HL-60 (cell line): ENCODE measurements at regions not wholly inside any gene's neighbourhood (a gene's known extent, or its start where the extent isn't known, plus 50 kb on each side); places are given as distances from the start of the nearest gene placed in this dataset.

Experiments
- DNase-seq, 2 experiments: peaks; one replicate each; pipeline ENCODE4 v3.0.0-alpha.2; 2010 to 2020; ENCODE audit warnings: low read depth in 1 of 2, low spot score in 1 of 2
- H3K27ac ChIP-seq: fragments of 250-450 bp; sonication (Bioruptor Pico); replicated peaks from 2 replicates; pipeline ENCODE4 v1.5.1; 2020; ENCODE audit warnings: mild to moderate bottlenecking, moderate library complexity
- H3K27me3 ChIP-seq: fragments of 250-450 bp; sonication (Bioruptor Pico); 2 replicates; pipeline ENCODE4 v1.5.1; 2021; ENCODE audit warnings: mild to moderate bottlenecking, moderate library complexity; ENCODE audit not compliant: insufficient read depth, poor library complexity, severe bottlenecking
- H3K4me3 ChIP-seq: replicated peaks from 2 replicates; pipeline ENCODE4 v1.5.1; 2011; ENCODE audit warnings: mild to moderate bottlenecking, control low read depth, low read length; ENCODE audit not compliant: insufficient read depth
- GABPA ChIP-seq: IDR thresholded peaks from 2 replicates; pipeline ENCODE4 v1.6.1; 2012; ENCODE audit warnings: low read depth
- POLR2AphosphoS5 ChIP-seq: IDR thresholded peaks from 2 replicates; pipeline ENCODE4 v1.6.1; 2012; ENCODE audit warnings: low read depth
- REST ChIP-seq: IDR thresholded peaks from 2 replicates; pipeline ENCODE4 v1.6.1; 2012; ENCODE audit warnings: low read depth; ENCODE audit not compliant: insufficient replicate concordance
- SPI1 ChIP-seq: IDR thresholded peaks from 2 replicates; pipeline ENCODE4 v1.6.1; 2012; ENCODE audit warnings: low read depth, mild to moderate bottlenecking, borderline replicate concordance
- TF ChIP-seq, protein P1 (sequence below): IDR thresholded peaks from one replicate; pipeline ENCODE4 v1.5.1; 2011; ENCODE audit warnings: low read length, control low read depth, inconsistent platforms; ENCODE audit not compliant: insufficient read depth

DNA sequence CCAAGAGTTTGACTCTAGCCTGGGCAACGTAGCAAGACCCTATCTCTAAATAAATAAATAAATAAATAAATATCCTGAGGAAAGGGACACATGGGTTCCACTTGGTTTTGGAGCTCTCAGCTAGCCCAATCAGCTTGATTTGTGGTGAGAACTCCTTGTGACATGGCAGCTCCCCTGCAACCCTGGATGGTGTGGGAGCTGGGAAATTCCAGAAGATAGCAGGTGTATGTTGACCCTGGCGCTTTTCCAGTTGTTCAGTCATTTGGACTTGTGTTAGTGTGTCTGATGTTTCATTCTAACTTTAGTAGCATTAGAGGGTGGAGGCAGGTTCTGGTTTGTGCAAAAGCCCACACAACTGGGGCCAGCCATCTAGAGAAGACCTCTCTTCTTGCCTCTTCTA is 148.5 kb upstream of the NCAM1 start:
- no peak for DNase-seq
- H3K4me3 ChIP-seq: no peak overlapping the region
- no peak overlapping the region for H3K27ac ChIP-seq
- no peak for TF ChIP-seq POLR2AphosphoS5
- TF ChIP-seq GABPA: no peak
- TF ChIP-seq, protein P1, sequence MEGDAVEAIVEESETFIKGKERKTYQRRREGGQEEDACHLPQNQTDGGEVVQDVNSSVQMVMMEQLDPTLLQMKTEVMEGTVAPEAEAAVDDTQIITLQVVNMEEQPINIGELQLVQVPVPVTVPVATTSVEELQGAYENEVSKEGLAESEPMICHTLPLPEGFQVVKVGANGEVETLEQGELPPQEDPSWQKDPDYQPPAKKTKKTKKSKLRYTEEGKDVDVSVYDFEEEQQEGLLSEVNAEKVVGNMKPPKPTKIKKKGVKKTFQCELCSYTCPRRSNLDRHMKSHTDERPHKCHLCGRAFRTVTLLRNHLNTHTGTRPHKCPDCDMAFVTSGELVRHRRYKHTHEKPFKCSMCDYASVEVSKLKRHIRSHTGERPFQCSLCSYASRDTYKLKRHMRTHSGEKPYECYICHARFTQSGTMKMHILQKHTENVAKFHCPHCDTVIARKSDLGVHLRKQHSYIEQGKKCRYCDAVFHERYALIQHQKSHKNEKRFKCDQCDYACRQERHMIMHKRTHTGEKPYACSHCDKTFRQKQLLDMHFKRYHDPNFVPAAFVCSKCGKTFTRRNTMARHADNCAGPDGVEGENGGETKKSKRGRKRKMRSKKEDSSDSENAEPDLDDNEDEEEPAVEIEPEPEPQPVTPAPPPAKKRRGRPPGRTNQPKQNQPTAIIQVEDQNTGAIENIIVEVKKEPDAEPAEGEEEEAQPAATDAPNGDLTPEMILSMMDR: no peak
- TF ChIP-seq REST: no peak
- no peak for TF ChIP-seq SPI1
- peaks cover 2% of the 10 kb centered on the region for H3K27me3 ChIP-seq

DNA sequence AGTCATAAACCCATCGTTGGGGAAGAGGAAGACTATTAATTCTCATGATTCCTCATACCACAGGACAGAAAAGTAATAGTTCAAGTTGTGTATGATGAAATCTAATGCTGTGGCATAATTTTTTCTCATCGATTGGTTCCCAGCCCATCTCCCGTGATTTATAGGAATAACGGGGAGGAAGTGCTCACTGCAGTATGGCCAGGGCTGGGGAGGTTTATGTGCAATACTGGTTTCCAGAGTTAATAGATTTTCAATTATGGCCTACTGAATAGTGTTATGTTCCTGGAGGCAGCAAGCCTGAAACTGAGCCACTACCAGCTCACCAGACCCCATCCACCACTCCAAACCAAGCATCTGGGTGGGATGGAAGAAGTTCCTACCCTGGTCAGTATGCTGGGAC is 147.1 kb upstream of the NCAM1 start:
- Histone ChIP-seq H3K4me3 (no peak overlapping the region), H3K27ac (no peak overlapping the region), H3K27me3 (peaks cover 2% of the 10 kb centered on the region)
- DNase-seq: no peak
- TF ChIP-seq SPI1 (no peak), POLR2AphosphoS5 (no peak), REST (no peak), GABPA (no peak)
- TF ChIP-seq, protein P1: no peak

DNA sequence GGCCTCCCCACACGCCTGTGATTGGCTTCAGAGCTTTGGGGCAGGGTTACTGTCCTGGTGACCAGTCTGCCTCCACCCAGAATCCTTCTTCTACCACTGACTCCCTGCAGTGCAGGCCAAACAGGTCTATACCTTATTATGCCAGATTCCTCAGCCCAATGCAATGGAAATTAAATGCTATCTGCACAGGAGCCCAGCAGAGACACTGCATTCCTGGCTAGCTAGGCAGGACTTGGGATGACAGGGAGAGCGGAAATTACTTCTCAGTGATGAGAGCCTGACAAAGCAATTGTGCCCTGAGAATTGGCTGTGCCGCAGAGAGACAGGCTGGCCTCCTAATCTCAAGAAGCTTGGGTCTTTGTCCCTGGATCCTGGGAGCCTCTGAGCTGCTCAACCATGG is 143.8 kb upstream of the NCAM1 start:
- DNase-seq: no peak
- Histone ChIP-seq H3K27ac (no peak overlapping the region), H3K4me3 (no peak overlapping the region), H3K27me3 (peaks cover 2% of the 10 kb centered on the region)
- TF ChIP-seq SPI1 (no peak), POLR2AphosphoS5 (no peak), GABPA (no peak)
- TF ChIP-seq, protein P1: no peak

DNA sequence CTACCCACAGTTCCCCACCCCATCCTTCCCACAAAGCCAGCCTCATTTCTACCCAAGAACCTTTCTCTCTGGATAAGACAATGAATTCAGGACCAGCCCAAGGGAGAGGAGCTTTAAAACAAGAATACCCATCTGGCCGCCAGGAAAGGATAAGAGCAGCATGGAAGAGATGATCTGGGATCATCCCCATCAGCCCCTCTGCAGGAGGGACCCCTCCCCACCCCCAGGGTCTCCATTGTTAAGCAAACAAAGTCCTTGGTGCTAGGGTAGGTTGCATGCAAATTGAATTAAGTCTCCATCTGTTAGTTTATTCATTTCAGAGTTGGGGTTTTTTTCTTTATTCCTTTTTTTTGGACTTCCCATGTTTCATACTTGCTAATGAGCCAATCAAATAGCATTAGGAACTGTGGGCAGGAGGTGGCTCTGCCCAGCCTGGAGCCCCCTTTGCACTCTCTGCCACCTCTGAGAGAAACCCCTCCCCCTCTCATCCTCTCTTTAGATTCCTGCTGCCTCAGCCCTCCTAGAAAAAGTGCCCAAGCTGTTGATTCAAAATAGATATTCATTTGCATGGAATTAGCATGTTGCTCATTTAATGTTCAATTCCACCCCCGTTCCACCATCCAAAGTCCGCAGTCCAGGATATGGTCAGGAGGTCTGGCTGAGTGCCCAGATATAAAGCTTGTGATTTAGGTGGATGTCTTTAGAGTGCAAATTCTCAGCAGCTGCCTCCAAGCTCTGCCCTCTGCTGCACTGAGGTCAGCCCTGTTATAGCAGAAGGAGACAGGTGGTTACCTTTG is 138.5 kb upstream of the NCAM1 start:
- no peak for DNase-seq
- no peaks in the 10 kb centered on the region for H3K27me3 ChIP-seq
- TF ChIP-seq REST (no peak), SPI1 (no peak), POLR2AphosphoS5 (no peak), GABPA (no peak)
- TF ChIP-seq, protein P1: no peak
- H3K27ac ChIP-seq: no peak overlapping the region
- H3K4me3 ChIP-seq: no peak overlapping the region
